ENCODE measurements at regions not wholly inside any gene's neighbourhood (a gene's known extent, or its start where the extent isn't known, plus 50 kb on each side); places are given as distances from the start of the nearest gene placed in this dataset.

- Histone ChIP-seq H3K56ac (ENCODE audit: extremely low read depth, insufficient read depth, low read length) (no peak overlapping the region), H3K14ac (replicated peaks; ENCODE audit: low read depth, low read length) (no peak overlapping the region), H4K5ac (ENCODE audit: low read depth, low read length) (no peak overlapping the region), H3K9me1 (ENCODE audit: insufficient read depth, low read length) (no peaks in the 10 kb centered on the region), H4K91ac (ENCODE audit: insufficient read depth, low read depth, low read length) (no peak overlapping the region), H3K27me3 (ENCODE audit: control insufficient read depth, insufficient read depth, low read length) (no peaks in the 10 kb centered on the region), H2BK20ac (ENCODE audit: low read depth, low read length) (no peak overlapping the region), H3K79me1 (ENCODE audit: low read depth in 1 of 2, low read length in 2 of 2) (no peaks in the 10 kb centered on the region), H3K4ac (ENCODE audit: low read depth, low read length) (no peak overlapping the region), H3K4me3 (ENCODE audit: insufficient read depth, low read depth, low read length) (no peak overlapping the region), H2AFZ (replicated peaks; ENCODE audit: low read length, poor library complexity) (no peak overlapping the region), H2AK5ac (ENCODE audit: low read depth, low read length) (no peak overlapping the region), H3K27ac (ENCODE audit: insufficient read depth, low read length) (no peak overlapping the region), H3K36me3 (ENCODE audit: control insufficient read depth, insufficient read depth, low read length) (no peaks in the 10 kb centered on the region), H3K18ac (ENCODE audit: low read depth, low read length) (no peak overlapping the region), H3K9ac (ENCODE audit: low read depth, low read length) (no peak overlapping the region), H3K9me3 (ENCODE audit: control insufficient read depth, insufficient read depth, low read length) (peaks cover 2% of the 10 kb centered on the region; the same call in 1 of the 2 replicates), H3K4me1 (ENCODE audit: control insufficient read depth, insufficient read depth, low read length) (no peaks in the 10 kb centered on the region), H3K4me2 (ENCODE audit: low read depth, low read length) (no peak overlapping the region), H4K20me1 (ENCODE audit: insufficient read depth, low read length) (no peaks in the 10 kb centered on the region), H2BK120ac (ENCODE audit: low read depth, low read length) (no peak overlapping the region), H2BK5ac (ENCODE audit: low read depth, low read length, poor library complexity, severe bottlenecking) (no peak overlapping the region), H2BK15ac (ENCODE audit: low read depth, low read length) (no peak overlapping the region), H3K23ac (ENCODE audit: low read depth, low read length) (no peak overlapping the region), H2AK9ac (replicated peaks; ENCODE audit: low read depth, low read length, poor library complexity) (no peak overlapping the region), H4K8ac (ENCODE audit: low read depth in 2 of 2, low read length in 2 of 2) (no peak overlapping the region)
- BruUV-seq (replicated peaks), result no TSS peak
- no peak for ATAC-seq (ENCODE audit: low read depth)
- in situ Hi-C loops (cut with MboI; ENCODE audit: low sequenced_read_pairs) (no loop called here), intact Hi-C loops (cut with micrococcal nuclease) (loop anchor here (10.0 kb wide), 1 partner anchor 532 kb away; no protein-coding TSS in a partner anchor), dilution Hi-C loops (cut with HindIII; ENCODE audit: low sequenced_read_pairs, unreplicated experiment) (no loop called here)
- CTCF ChIA-PET, result no interaction called here
- POLR2A ChIA-PET (ENCODE audit: unreplicated experiment), result no interaction called here
- TF ChIP-seq SMC3 (IDR thresholded peaks at IDR 0.05; ENCODE audit: low read depth, low read length), result no peak
- TF ChIP-seq RFX5 (IDR thresholded peaks at IDR 0.05; ENCODE audit: low read depth, low read length), result no peak
- no peak for TF ChIP-seq USF2 (IDR thresholded peaks at IDR 0.05; ENCODE audit: low read depth, low read length)
- TF ChIP-seq CHD1 (IDR thresholded peaks at IDR 0.05; ENCODE audit: low read depth, low read length), result no peak
- no peak for TF ChIP-seq RCOR1 (IDR thresholded peaks at IDR 0.05; ENCODE audit: insufficient replicate concordance, low read length)
- no peak for TF ChIP-seq ELK1 (IDR thresholded peaks at IDR 0.05; ENCODE audit: borderline replicate concordance, low read depth, low read length)
- no peak for TF ChIP-seq MAFK (IDR thresholded peaks at IDR 0.05; ENCODE audit: low read depth, low read length)
- TF ChIP-seq CEBPB (IDR thresholded peaks at IDR 0.05; ENCODE audit: low read depth, low read length), result no peak
- no peak for TF ChIP-seq RAD21 (IDR thresholded peaks at IDR 0.05; ENCODE audit: low read length)
- TF ChIP-seq FOS (IDR thresholded peaks at IDR 0.05; ENCODE audit: low read depth, low read length), result no peak
- no peak for TF ChIP-seq CTCF (conservative IDR thresholded peaks at IDR 0.05; ENCODE audit: low read depth, low read length)
- no peak for TF ChIP-seq BHLHE40 (IDR thresholded peaks at IDR 0.05; ENCODE audit: low read depth, low read length)
- no peak for TF ChIP-seq MXI1 (IDR thresholded peaks at IDR 0.05; ENCODE audit: borderline replicate concordance, low read depth, low read length)
- no CpG with 5 or more reads among the region's 4 CpGs for WGBS, 2 experiments (ENCODE audit: extremely low coverage in 2 of 2, insufficient read length in 1 of 2)
- DNase-seq, result no peak
These were observed 244.3 kb upstream of the CHD6 start for GRCh38 chr20:41862476-41862875.
